Activated T-cell treated with anti-CD3 and anti-CD28 coated beads, Interleukin-2, amount 50 U/mL, for 48 hours (primary cell): ENCODE measurements at regions not wholly inside any gene's neighbourhood (a gene's known extent, or its start where the extent isn't known, plus 50 kb on each side); places are given as distances from the start of the nearest gene placed in this dataset.

ENCODE experiments used
- DNase-seq, 2 experiments: peaks; one replicate each; pipeline ENCODE4 v3.0.0-alpha.2; 2020

- no peak for DNase-seq
Observed at GRCh38 chr13:40152145-40152544, 496.7 kb downstream of the COG6 start.

- no peak for DNase-seq
Observed at GRCh38 chr13:40152922-40153321, 497.5 kb downstream of the COG6 start.

- no peak for DNase-seq
Observed at GRCh38 chr13:40153516-40153915, 498.1 kb downstream of the COG6 start.

- DNase-seq: no peak
Observed at GRCh38 chr13:40155201-40155600, 499.7 kb downstream of the COG6 start.

GRCh38 chr13:40158218-40158617 lies 502.8 kb downstream of the COG6 start:
- no peak for DNase-seq

GRCh38 chr13:40158757-40159156 lies 503.3 kb downstream of the COG6 start:
- DNase-seq: no peak

- no peak for DNase-seq
Observed at GRCh38 chr13:40159736-40160135, 504.3 kb downstream of the COG6 start.

- DNase-seq: no peak
Observed at GRCh38 chr13:40160618-40161350, 505.3 kb downstream of the COG6 start.

GRCh38 chr13:40161351-40161810 lies 505.1 kb downstream of the FOXO1 start:
- no peak for DNase-seq

GRCh38 chr13:40161931-40162330 lies 504.5 kb downstream of the FOXO1 start:
- peak in 1 of 2 experiments; percentile 9 for DNase-seq

- peak in 1 of 2 experiments; percentile 10 for DNase-seq
Observed at GRCh38 chr13:40163066-40164000, 503.1 kb downstream of the FOXO1 start.

GRCh38 chr13:40164133-40164532 lies 502.3 kb downstream of the FOXO1 start:
- DNase-seq: peak in 1 of 2 experiments; percentile 0

- DNase-seq: peak in 1 of 2 experiments; percentile 0
Observed at GRCh38 chr13:40165316-40165932, 501.0 kb downstream of the FOXO1 start.

GRCh38 chr13:40167327-40167726 lies 499.1 kb downstream of the FOXO1 start:
- no peak for DNase-seq

- DNase-seq: peak in 1 of 2 experiments; percentile 7
Observed at GRCh38 chr13:40168425-40169166, 497.8 kb downstream of the FOXO1 start.

GRCh38 chr13:40169476-40169875 lies 497.0 kb downstream of the FOXO1 start:
- DNase-seq: peak in 1 of 2 experiments; percentile 12

- no peak for DNase-seq
Observed at GRCh38 chr13:40170091-40170490, 496.4 kb downstream of the FOXO1 start.

- DNase-seq: peak; percentile 63 to 72
Observed at GRCh38 chr13:40170982-40171381, 495.5 kb downstream of the FOXO1 start.

GRCh38 chr13:40171566-40171965 lies 494.9 kb downstream of the FOXO1 start:
- no peak for DNase-seq

- DNase-seq: no peak
Observed at GRCh38 chr13:40172149-40172591, 494.3 kb downstream of the FOXO1 start.

GRCh38 chr13:40172878-40173277 lies 493.6 kb downstream of the FOXO1 start:
- DNase-seq: no peak

GRCh38 chr13:40175639-40176038 lies 490.8 kb downstream of the FOXO1 start:
- no peak for DNase-seq
